Neural crest cell (in vitro differentiated cells): ENCODE measurements at regions not wholly inside any gene's neighbourhood (a gene's known extent, or its start where the extent isn't known, plus 50 kb on each side); places are given as distances from the start of the nearest gene placed in this dataset.

Experiments
- DNase-seq: peaks from one replicate; pipeline ENCODE4 v3.0.0; 2021; ENCODE audit warnings: low read depth, mixed read lengths, low spot score
- H3K27ac Mint-ChIP-seq: one replicate; pipeline ENCODE4 v1.8.0; 2021; ENCODE audit warnings: mild to moderate bottlenecking, mixed read lengths; ENCODE audit not compliant: unreplicated experiment
- H3K27me3 Mint-ChIP-seq: 2 replicates; pipeline ENCODE4 v1.8.0; 2021; ENCODE audit warnings: low read depth, mild to moderate bottlenecking, mixed read lengths
- H3K36me3 Mint-ChIP-seq: 2 replicates; pipeline ENCODE4 v1.8.0; 2021; ENCODE audit warnings: low read depth, mild to moderate bottlenecking, mixed read lengths
- H3K4me1 Mint-ChIP-seq: 2 replicates; pipeline ENCODE4 v1.8.0; 2021; ENCODE audit warnings: mixed read lengths
- H3K4me3 Mint-ChIP-seq: one replicate; pipeline ENCODE4 v1.8.0; 2021; ENCODE audit warnings: mild to moderate bottlenecking, mixed read lengths
- H3K9me3 Mint-ChIP-seq: 2 replicates; pipeline ENCODE4 v1.8.0; 2021; ENCODE audit warnings: mixed read lengths
- CTCF ChIP-seq: fragments of 200-600 bp; sonication (generic); conservative IDR thresholded peaks from 2 replicates; pipeline ENCODE4 v1.5.0; 2021; ENCODE audit warnings: antibody characterized with exemption, mild to moderate bottlenecking

- no peaks in the 10 kb centered on the region for H3K36me3 Mint-ChIP-seq
- no peak overlapping the region for H3K4me3 Mint-ChIP-seq
- H3K9me3 Mint-ChIP-seq = peaks cover 7% of the 10 kb centered on the region
- DNase-seq = no peak
- H3K27ac Mint-ChIP-seq = no peak overlapping the region
- no peak for TF ChIP-seq CTCF
- peaks cover 35% of the 10 kb centered on the region for H3K4me1 Mint-ChIP-seq
- H3K27me3 Mint-ChIP-seq = no peaks in the 10 kb centered on the region
These were observed 116.8 kb downstream of the MACIR start for GRCh38 chr5:103375350-103375749.

GRCh38 chr5:103374473-103374963, 116.0 kb downstream of the MACIR start:
- DNase-seq = no peak
- no peaks in the 10 kb centered on the region for H3K36me3 Mint-ChIP-seq
- H3K9me3 Mint-ChIP-seq = peaks cover 2% of the 10 kb centered on the region
- peaks cover 35% of the 10 kb centered on the region for H3K4me1 Mint-ChIP-seq
- no peak overlapping the region for H3K27ac Mint-ChIP-seq
- no peaks in the 10 kb centered on the region for H3K27me3 Mint-ChIP-seq
- no peak for TF ChIP-seq CTCF
- no peak overlapping the region for H3K4me3 Mint-ChIP-seq

- Mint-ChIP-seq H3K4me1 (peaks cover 39% of the 10 kb centered on the region), H3K27ac (no peak overlapping the region), H3K9me3 (no peaks in the 10 kb centered on the region), H3K4me3 (no peak overlapping the region), H3K36me3 (no peaks in the 10 kb centered on the region), H3K27me3 (no peaks in the 10 kb centered on the region)
- DNase-seq = no peak
- no peak for TF ChIP-seq CTCF
These were observed 115.3 kb downstream of the MACIR start for GRCh38 chr5:103373597-103374472.

GRCh38 chr5:103371046-103371607, 112.6 kb downstream of the MACIR start:
- Mint-ChIP-seq H3K27ac (no peak overlapping the region), H3K4me3 (no peak overlapping the region), H3K4me1 (peaks cover 38% of the 10 kb centered on the region)

More at GRCh38 chr5:103371046-103371607, 112.6 kb downstream of the MACIR start:
- DNase-seq = no peak
- H3K36me3 Mint-ChIP-seq = no peaks in the 10 kb centered on the region
- TF ChIP-seq CTCF = no peak
- no peaks in the 10 kb centered on the region for H3K27me3 Mint-ChIP-seq
- H3K9me3 Mint-ChIP-seq = no peaks in the 10 kb centered on the region
